Loucy (cell line): ENCODE measurements at regions not wholly inside any gene's neighbourhood (a gene's known extent, or its start where the extent isn't known, plus 50 kb on each side); places are given as distances from the start of the nearest gene placed in this dataset.

ENCODE experiments used
- EZH2phosphoT487 ChIP-seq: fragments of 200-600 bp; IDR thresholded peaks from 2 replicates; pipeline ENCODE4 v1.6.1; 2018; ENCODE audit warnings: antibody characterized with exemption, mild to moderate bottlenecking, moderate library complexity, borderline replicate concordance
- TF ChIP-seq, protein P1 (sequence below): fragments of 200-600 bp; sonication (generic); conservative IDR thresholded peaks from 2 replicates; pipeline ENCODE4 v1.5.1; 2014; ENCODE audit warnings: mild to moderate bottlenecking, antibody characterized with exemption, low read length

DNA sequence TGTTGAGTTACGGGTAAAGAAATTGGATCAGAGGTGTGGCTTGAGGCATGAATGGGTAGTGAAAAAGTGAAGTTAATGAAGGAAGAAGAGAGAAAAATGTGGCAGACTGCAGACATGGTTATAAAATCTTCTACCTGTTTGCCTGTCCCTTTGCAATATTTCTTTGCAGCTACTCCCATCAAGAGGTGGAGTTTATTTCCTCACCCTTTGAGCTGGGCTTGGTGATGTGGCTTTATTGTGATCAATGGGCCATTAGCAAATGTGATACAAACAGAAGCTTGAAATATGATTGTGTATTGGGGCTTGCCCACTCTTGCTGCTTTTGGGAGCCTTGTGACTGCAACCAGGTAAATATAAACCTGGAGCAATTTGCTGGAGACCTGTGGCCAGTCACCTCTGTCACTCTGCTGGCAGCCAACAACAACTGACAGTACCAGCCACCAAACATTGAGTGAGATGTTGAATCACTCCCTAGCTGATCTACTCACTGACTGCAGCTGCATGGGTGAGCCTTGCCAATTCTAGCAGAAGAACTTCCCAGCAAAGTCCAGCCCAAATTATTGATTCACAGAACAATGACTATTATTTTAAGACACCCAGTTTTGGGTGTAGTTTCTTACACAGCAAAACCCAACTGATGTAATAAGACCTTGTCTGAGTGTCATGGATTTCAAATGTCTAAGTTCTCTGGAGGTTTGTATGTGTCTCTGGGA is 151.0 kb upstream of the ATP2B1 start:
- TF ChIP-seq, protein P1, sequence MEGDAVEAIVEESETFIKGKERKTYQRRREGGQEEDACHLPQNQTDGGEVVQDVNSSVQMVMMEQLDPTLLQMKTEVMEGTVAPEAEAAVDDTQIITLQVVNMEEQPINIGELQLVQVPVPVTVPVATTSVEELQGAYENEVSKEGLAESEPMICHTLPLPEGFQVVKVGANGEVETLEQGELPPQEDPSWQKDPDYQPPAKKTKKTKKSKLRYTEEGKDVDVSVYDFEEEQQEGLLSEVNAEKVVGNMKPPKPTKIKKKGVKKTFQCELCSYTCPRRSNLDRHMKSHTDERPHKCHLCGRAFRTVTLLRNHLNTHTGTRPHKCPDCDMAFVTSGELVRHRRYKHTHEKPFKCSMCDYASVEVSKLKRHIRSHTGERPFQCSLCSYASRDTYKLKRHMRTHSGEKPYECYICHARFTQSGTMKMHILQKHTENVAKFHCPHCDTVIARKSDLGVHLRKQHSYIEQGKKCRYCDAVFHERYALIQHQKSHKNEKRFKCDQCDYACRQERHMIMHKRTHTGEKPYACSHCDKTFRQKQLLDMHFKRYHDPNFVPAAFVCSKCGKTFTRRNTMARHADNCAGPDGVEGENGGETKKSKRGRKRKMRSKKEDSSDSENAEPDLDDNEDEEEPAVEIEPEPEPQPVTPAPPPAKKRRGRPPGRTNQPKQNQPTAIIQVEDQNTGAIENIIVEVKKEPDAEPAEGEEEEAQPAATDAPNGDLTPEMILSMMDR = no peak
- TF ChIP-seq EZH2phosphoT487 = no peak
